ENCODE measurements at regions not wholly inside any gene's neighbourhood (a gene's known extent, or its start where the extent isn't known, plus 50 kb on each side); places are given as distances from the start of the nearest gene placed in this dataset.

DNA sequence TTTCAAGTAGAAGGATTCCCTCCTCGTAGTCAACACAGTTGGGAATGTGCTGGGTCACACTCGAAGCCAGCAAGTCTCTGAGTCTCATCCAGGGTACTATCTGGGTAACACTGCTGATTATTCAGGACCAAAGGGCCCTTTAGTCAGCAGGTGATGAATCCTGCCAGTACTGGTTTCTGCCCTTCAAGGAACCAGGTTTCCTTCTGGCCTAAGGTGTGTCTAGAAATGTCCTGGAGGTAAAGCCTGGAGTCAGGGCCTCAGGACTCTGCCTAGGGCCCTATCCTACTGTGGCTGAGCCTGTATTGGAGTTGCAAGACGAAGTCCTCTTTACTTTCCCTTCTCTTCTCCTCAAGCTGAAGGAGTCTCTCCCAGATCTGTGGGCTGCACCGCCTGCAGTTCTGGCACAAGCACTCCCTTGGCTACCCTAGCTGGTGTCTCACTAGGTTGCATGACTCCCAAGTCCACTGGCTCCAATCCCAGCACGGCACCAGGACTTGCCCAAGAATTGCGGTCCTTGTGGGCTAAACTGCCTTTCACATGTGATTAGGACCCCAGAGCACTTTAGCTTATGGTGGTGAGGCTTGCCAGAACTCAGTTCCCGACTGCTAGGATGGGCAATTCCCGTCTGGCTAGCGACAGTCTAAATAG is 193.7 kb upstream of the PDE3A start:
- TF ChIP-seq, protein P1, sequence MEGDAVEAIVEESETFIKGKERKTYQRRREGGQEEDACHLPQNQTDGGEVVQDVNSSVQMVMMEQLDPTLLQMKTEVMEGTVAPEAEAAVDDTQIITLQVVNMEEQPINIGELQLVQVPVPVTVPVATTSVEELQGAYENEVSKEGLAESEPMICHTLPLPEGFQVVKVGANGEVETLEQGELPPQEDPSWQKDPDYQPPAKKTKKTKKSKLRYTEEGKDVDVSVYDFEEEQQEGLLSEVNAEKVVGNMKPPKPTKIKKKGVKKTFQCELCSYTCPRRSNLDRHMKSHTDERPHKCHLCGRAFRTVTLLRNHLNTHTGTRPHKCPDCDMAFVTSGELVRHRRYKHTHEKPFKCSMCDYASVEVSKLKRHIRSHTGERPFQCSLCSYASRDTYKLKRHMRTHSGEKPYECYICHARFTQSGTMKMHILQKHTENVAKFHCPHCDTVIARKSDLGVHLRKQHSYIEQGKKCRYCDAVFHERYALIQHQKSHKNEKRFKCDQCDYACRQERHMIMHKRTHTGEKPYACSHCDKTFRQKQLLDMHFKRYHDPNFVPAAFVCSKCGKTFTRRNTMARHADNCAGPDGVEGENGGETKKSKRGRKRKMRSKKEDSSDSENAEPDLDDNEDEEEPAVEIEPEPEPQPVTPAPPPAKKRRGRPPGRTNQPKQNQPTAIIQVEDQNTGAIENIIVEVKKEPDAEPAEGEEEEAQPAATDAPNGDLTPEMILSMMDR (IDR thresholded peaks at IDR 0.05) = no peak
- no peak for TF ChIP-seq POLR2AphosphoS5 (IDR thresholded peaks at IDR 0.05; ENCODE audit: low read depth, low read length)
- TF ChIP-seq, protein P2, sequence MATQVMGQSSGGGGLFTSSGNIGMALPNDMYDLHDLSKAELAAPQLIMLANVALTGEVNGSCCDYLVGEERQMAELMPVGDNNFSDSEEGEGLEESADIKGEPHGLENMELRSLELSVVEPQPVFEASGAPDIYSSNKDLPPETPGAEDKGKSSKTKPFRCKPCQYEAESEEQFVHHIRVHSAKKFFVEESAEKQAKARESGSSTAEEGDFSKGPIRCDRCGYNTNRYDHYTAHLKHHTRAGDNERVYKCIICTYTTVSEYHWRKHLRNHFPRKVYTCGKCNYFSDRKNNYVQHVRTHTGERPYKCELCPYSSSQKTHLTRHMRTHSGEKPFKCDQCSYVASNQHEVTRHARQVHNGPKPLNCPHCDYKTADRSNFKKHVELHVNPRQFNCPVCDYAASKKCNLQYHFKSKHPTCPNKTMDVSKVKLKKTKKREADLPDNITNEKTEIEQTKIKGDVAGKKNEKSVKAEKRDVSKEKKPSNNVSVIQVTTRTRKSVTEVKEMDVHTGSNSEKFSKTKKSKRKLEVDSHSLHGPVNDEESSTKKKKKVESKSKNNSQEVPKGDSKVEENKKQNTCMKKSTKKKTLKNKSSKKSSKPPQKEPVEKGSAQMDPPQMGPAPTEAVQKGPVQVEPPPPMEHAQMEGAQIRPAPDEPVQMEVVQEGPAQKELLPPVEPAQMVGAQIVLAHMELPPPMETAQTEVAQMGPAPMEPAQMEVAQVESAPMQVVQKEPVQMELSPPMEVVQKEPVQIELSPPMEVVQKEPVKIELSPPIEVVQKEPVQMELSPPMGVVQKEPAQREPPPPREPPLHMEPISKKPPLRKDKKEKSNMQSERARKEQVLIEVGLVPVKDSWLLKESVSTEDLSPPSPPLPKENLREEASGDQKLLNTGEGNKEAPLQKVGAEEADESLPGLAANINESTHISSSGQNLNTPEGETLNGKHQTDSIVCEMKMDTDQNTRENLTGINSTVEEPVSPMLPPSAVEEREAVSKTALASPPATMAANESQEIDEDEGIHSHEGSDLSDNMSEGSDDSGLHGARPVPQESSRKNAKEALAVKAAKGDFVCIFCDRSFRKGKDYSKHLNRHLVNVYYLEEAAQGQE (IDR thresholded peaks at IDR 0.05; ENCODE audit: insufficient read depth in 1 of 2, low read depth in 2 of 2, low read length in 1 of 2) = no peak
- TF ChIP-seq SIN3A (IDR thresholded peaks at IDR 0.05; ENCODE audit: borderline replicate concordance, insufficient read depth, low read depth, low read length) = no peak
- TF ChIP-seq TCF7L2 (IDR thresholded peaks at IDR 0.05; ENCODE audit: low read depth, low read length) = no peak
